OCI-LY7 (cell line): ENCODE measurements at regions not wholly inside any gene's neighbourhood (a gene's known extent, or its start where the extent isn't known, plus 50 kb on each side); places are given as distances from the start of the nearest gene placed in this dataset.

Source experiments
- BruUV-seq: library from RNA; stranded (reverse); fragments of 400-500 nt; replicated peaks from 2 replicates; lab custom pipeline; 2021; lab: Mats Ljungman, UMichigan
- CTCF ChIA-PET: fragments of 300-600 bp; sonication (Branson Sonifier 250); formaldehyde crosslinking; loops from one replicate; lab custom pipeline; 2022; ENCODE audit warnings: antibody characterized with exemption; ENCODE audit not compliant: unreplicated experiment; lab: Charles Lee
- POLR2A ChIA-PET: fragments of 300-600 bp; sonication (Branson Sonifier 250); formaldehyde crosslinking; loops from one replicate; lab custom pipeline; 2022; ENCODE audit warnings: antibody characterized with exemption; lab: Charles Lee
- DNase-seq: peaks from one replicate; pipeline ENCODE4 v3.0.0-alpha.2; 2015; ENCODE audit warnings: low spot score
- H2AFZ ChIP-seq: fragments of 200-600 bp; sonication (generic), shearing (Covaris generic); 2 replicates; pipeline ENCODE4 v1.6.1; 2014; ENCODE audit warnings: mild to moderate bottlenecking, antibody characterized with exemption, low read length, moderate library complexity
- H3K27ac ChIP-seq: fragments of 200-600 bp; sonication (generic); 2 replicates; pipeline ENCODE4 v1.5.1; 2014; ENCODE audit warnings: mixed run types, low read depth, mild to moderate bottlenecking, moderate library complexity, low read length, inconsistent platforms; ENCODE audit not compliant: poor library complexity, severe bottlenecking
- H3K36me3 ChIP-seq: fragments of 200-600 bp; sonication (generic); 2 replicates; pipeline ENCODE4 v1.6.1; 2014; ENCODE audit warnings: mild to moderate bottlenecking, antibody characterized with exemption, low read length, moderate library complexity, mixed read lengths; ENCODE audit not compliant: insufficient read depth
- H3K4me1 ChIP-seq: fragments of 200-600 bp; sonication (generic); 2 replicates; pipeline ENCODE4 v1.5.1; 2014; ENCODE audit warnings: mild to moderate bottlenecking, low read length; ENCODE audit not compliant: insufficient read depth, poor library complexity, severe bottlenecking
- H3K4me2 ChIP-seq: fragments of 200-600 bp; sonication (generic); 2 replicates; pipeline ENCODE4 v1.6.1; 2014; ENCODE audit warnings: mild to moderate bottlenecking, low read length
- H3K4me3 ChIP-seq: fragments of 200-600 bp; sonication (generic); 2 replicates; pipeline ENCODE4 v1.5.1; 2014; ENCODE audit warnings: mild to moderate bottlenecking, low read depth, low read length; ENCODE audit not compliant: poor library complexity, severe bottlenecking
- H3K79me2 ChIP-seq: fragments of 200-600 bp; sonication (generic); 2 replicates; pipeline ENCODE4 v1.6.1; 2016; ENCODE audit warnings: low read depth, mild to moderate bottlenecking, low read length, moderate library complexity, mixed read lengths; ENCODE audit not compliant: insufficient read depth
- H3K9me2 ChIP-seq: fragments of 200-600 bp; sonication (generic); 2 replicates; pipeline ENCODE4 v1.6.1; 2016; ENCODE audit warnings: mild to moderate bottlenecking, low read length, mixed read lengths; ENCODE audit not compliant: insufficient read depth
- H3K9me3 ChIP-seq: fragments of 200-600 bp; sonication (generic); 2 replicates; pipeline ENCODE4 v1.6.1; 2014; ENCODE audit warnings: mild to moderate bottlenecking, mixed run types, low read length, mixed read lengths
- H4K20me1 ChIP-seq: fragments of 200-600 bp; sonication (generic); 2 replicates; pipeline ENCODE4 v1.6.1; 2014; ENCODE audit warnings: mild to moderate bottlenecking, antibody characterized with exemption, low read length, moderate library complexity, mixed read lengths; ENCODE audit not compliant: insufficient read depth
- CTCF ChIP-seq: fragments of 200-600 bp; sonication (generic); conservative IDR thresholded peaks from 2 replicates; pipeline ENCODE4 v1.5.1; 2014; ENCODE audit warnings: mild to moderate bottlenecking, antibody characterized with exemption, low read length, moderate library complexity, mixed read lengths
- EZH2phosphoT487 ChIP-seq: fragments of 200-600 bp; sonication (generic); IDR thresholded peaks from 2 replicates; pipeline ENCODE4 v1.6.1; 2018; ENCODE audit warnings: low read depth, borderline replicate concordance, mild to moderate bottlenecking, mixed run types, antibody characterized with exemption, low read length, moderate library complexity, mixed read lengths
- intact Hi-C: fragments of 100-400 bp; cut with micrococcal nuclease; formaldehyde crosslinking; loops from one replicate; pipeline ENCODE4 v1.10.0; 2022; ENCODE audit not compliant: unreplicated experiment

GRCh38 chr5:161094411-161094810 is 242.4 kb upstream of the ATP10B start:
- no peak for TF ChIP-seq CTCF
- no peak for TF ChIP-seq EZH2phosphoT487
- no peaks in the 10 kb centered on the region for H3K9me3 ChIP-seq
- H3K4me2 ChIP-seq = no peak overlapping the region
- intact Hi-C loops = no loop called here
- no peaks in the 10 kb centered on the region for H3K4me1 ChIP-seq
- no peak for DNase-seq
- BruUV-seq = no TSS peak
- no peaks in the 10 kb centered on the region for H3K36me3 ChIP-seq
- H2AFZ ChIP-seq = no peak overlapping the region
- H4K20me1 ChIP-seq = no peaks in the 10 kb centered on the region
- no peaks in the 10 kb centered on the region for H3K79me2 ChIP-seq
- H3K4me3 ChIP-seq = no peak overlapping the region
- no peaks in the 10 kb centered on the region for H3K9me2 ChIP-seq
- POLR2A ChIA-PET = interaction anchor here (0.7 to 1.1 kb wide), 2 partner anchors 12 to 13 kb away, joined by 3 to 4 read pairs; no protein-coding TSS in a partner anchor
- H3K27ac ChIP-seq = no peak overlapping the region
- CTCF ChIA-PET = no interaction called here

DNA sequence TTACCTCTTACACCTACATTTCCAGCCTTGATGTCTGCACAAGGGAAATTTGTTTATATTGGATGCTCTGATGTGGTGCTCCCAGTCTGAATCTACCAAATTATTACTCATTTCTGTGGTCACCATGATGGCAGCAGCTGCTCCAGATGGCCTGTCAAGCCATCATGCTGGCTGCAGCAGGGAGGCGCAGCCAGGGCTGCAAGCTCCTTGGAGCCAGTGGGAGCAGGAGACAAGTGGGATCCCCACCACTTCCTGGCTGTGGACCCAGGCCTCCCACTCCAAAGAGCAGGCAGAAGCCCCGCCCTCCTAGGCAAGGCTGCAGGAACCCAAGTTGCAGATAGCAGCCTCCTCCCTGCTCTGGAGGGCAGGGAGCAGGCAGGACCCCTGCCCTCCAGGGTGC is 241.1 kb upstream of the ATP10B start:
- Histone ChIP-seq H3K4me3 (no peak overlapping the region), H3K9me2 (no peaks in the 10 kb centered on the region), H2AFZ (no peak overlapping the region), H3K36me3 (no peaks in the 10 kb centered on the region), H3K27ac (no peak overlapping the region), H4K20me1 (no peaks in the 10 kb centered on the region), H3K4me1 (no peaks in the 10 kb centered on the region), H3K4me2 (no peak overlapping the region), H3K9me3 (no peaks in the 10 kb centered on the region), H3K79me2 (no peaks in the 10 kb centered on the region)
- intact Hi-C loops = no loop called here
- DNase-seq = no peak
- ChIA-PET CTCF (no interaction called here), POLR2A (no interaction called here)
- TF ChIP-seq EZH2phosphoT487 (no peak), CTCF (no peak)
- BruUV-seq = no TSS peak

DNA sequence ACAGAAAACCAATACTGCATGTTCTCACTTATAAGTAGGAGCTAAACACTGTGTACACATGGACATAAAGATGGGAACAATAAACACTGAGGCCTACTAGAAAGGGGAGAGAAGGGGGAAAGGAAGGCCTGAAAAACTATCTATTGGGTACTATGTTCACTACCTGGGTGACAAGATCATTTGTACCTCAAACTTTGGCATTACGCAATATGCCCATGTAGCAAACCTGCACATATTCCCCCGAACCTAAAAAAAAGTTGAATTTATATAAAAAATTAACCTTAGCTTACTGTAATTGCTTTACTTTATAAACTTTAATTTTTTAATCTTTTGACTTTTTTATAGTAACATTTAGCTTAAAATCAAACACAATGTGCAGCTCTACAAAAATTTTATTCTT is 237.6 kb upstream of the ATP10B start:
- Histone ChIP-seq H3K9me2 (no peaks in the 10 kb centered on the region), H3K79me2 (no peaks in the 10 kb centered on the region), H3K27ac (no peak overlapping the region), H2AFZ (no peak overlapping the region), H3K9me3 (no peaks in the 10 kb centered on the region), H4K20me1 (no peaks in the 10 kb centered on the region), H3K4me3 (no peak overlapping the region), H3K4me2 (no peak overlapping the region), H3K36me3 (no peaks in the 10 kb centered on the region), H3K4me1 (no peaks in the 10 kb centered on the region)
- TF ChIP-seq EZH2phosphoT487 (no peak), CTCF (no peak)
- intact Hi-C loops = no loop called here
- DNase-seq = no peak
- no TSS peak for BruUV-seq
- ChIA-PET CTCF (no interaction called here), POLR2A (interaction anchor here (0.6 to 1.6 kb wide), 3 partner anchors 8 to 902 kb away, joined by 3 to 4 read pairs (median 4); no protein-coding TSS in a partner anchor)
